Spleen (tissue), 7 donors: ENCODE measurements at regions not wholly inside any gene's neighbourhood (a gene's known extent, or its start where the extent isn't known, plus 50 kb on each side); places are given as distances from the start of the nearest gene placed in this dataset.

Experiments used
- CTCF ChIP-seq, 11 experiments: fragments of 200-600 bp in 7 of 11; fragments of 450-650 bp in 4 of 11; sonication (generic) in 4 of 11; IDR thresholded peaks in 8 of 11; conservative IDR thresholded peaks in 3 of 11; 1 replicate in 7 of 11; 2 replicates in 4 of 11; pipeline versions ENCODE4 v1.4.0 to v1.8.0; 2016 to 2021; ENCODE audit warnings: antibody characterized with exemption in 11 of 11, inconsistent platforms in 4 of 11, mild to moderate bottlenecking in 1 of 11
- POLR2AphosphoS5 ChIP-seq, 3 donors: sonication (generic); formaldehyde crosslinking; IDR thresholded peaks; one replicate each; pipeline ENCODE4 v1.5.1; 2017; ENCODE audit warnings: antibody characterized with exemption in 3 of 3
- donor health status: DM: no; HTN: no; CAD: no; lungs with moderate emphysema.
- donor health status: DM: no; HTN: no; CAD: no.
- donor health status: DM: no; HTN: no; CAD: no.

GRCh38 chr2:122523981-122524380 is 768.5 kb downstream of the TSN start:
- TF ChIP-seq CTCF (IDR thresholded peaks at IDR 0.05 in 8 of 11, conservative IDR thresholded peaks at IDR 0.05 in 3 of 11): no peak
- no peak for TF ChIP-seq POLR2AphosphoS5 (IDR thresholded peaks at IDR 0.05)
